ENCODE measurements at regions not wholly inside any gene's neighbourhood (a gene's known extent, or its start where the extent isn't known, plus 50 kb on each side); places are given as distances from the start of the nearest gene placed in this dataset.
"Not testable (repeated sequence)": the region's sequence is repeated elsewhere in the genome, so short reads cannot be mapped to it uniquely, and the experiment has no call there.

DNA sequence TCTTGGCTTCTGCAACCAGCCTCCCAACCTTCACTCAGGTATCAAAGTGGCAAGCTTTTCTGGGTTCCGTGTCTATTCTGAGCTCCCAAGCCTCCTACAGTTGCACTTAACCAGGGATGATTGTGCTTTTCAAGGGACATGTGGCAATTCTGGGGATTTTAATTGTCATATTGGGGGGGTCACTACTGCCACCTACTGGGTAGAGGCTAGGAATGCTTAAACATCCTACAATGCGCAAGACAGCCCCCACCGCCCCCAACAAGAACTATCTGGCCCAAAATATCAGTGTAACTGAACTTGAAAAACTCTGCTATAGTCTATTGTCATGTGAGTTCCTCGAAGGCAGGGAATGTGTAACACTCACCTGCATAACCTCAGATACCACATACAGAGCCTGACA, 129.3 kb upstream of the RRN3 start:
- TF ChIP-seq, protein P1, sequence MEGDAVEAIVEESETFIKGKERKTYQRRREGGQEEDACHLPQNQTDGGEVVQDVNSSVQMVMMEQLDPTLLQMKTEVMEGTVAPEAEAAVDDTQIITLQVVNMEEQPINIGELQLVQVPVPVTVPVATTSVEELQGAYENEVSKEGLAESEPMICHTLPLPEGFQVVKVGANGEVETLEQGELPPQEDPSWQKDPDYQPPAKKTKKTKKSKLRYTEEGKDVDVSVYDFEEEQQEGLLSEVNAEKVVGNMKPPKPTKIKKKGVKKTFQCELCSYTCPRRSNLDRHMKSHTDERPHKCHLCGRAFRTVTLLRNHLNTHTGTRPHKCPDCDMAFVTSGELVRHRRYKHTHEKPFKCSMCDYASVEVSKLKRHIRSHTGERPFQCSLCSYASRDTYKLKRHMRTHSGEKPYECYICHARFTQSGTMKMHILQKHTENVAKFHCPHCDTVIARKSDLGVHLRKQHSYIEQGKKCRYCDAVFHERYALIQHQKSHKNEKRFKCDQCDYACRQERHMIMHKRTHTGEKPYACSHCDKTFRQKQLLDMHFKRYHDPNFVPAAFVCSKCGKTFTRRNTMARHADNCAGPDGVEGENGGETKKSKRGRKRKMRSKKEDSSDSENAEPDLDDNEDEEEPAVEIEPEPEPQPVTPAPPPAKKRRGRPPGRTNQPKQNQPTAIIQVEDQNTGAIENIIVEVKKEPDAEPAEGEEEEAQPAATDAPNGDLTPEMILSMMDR (IDR thresholded peaks at IDR 0.05), result not testable (repeated sequence)
- not testable (repeated sequence) for TF ChIP-seq POLR2A (IDR thresholded peaks at IDR 0.05)
